Suprapubic skin (tissue), 3 donors: ENCODE measurements at regions not wholly inside any gene's neighbourhood (a gene's known extent, or its start where the extent isn't known, plus 50 kb on each side); places are given as distances from the start of the nearest gene placed in this dataset.

ENCODE experiments used
- CTCF ChIP-seq, 2 donors: fragments of 200-600 bp in 1 of 2; fragments of 450-650 bp in 1 of 2; sonication (generic) in 1 of 2; IDR thresholded peaks; one replicate each; pipeline ENCODE4 v1.5.1; 2016 to 2019; ENCODE audit warnings: antibody characterized with exemption in 2 of 2, mild to moderate bottlenecking in 1 of 2, moderate library complexity in 1 of 2
- EP300 ChIP-seq: sonication (generic); formaldehyde crosslinking; IDR thresholded peaks from one replicate; pipeline ENCODE4 v1.6.1; 2017; ENCODE audit warnings: antibody characterized with exemption
- POLR2A ChIP-seq, 2 donors: fragments of 450-650 bp; IDR thresholded peaks; one replicate each; pipeline ENCODE4 v1.6.1; 2017; ENCODE audit warnings: antibody characterized with exemption in 2 of 2, mild to moderate bottlenecking in 2 of 2, moderate library complexity in 2 of 2

DNA sequence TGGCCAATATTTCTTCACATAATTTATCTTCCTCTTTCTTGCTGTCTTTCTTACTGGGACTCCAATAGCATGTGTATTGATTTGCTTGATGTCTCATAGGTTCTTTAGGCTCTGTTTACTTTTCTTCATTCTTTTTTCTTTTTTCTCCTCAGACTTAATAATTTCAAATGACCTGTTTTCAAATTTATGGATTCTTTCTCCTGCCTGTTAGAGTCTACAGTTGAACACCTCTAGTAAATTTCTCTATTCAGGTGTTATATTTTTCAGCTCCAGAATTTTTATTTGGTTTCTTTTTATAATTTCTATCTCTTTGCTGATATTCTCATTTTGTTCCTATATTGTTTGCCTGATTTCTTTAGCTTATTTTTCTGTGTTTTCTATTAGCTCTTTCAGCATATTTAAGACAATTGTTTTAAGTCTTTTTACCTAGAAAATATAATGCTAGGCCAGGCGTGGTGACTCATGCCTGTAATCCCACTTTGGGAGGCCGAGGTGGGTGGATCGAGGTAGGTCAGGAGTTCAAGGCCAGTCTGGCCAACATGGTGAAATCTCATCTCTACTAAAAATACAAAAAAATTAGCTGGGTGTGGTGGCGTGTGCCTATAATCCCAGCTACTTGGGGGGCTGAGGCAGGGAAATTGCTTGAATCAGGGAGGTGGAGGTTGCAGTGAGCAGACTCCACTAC is 61.9 kb upstream of the TNS3 start:
- TF ChIP-seq CTCF (IDR thresholded peaks at IDR 0.05) (no peak), EP300 (no peak), POLR2A (IDR thresholded peaks at IDR 0.05) (no peak)
